SKM-1 treated with dmso at 0.1 percent for 144 hours (cell line): ENCODE measurements at regions not wholly inside any gene's neighbourhood (a gene's known extent, or its start where the extent isn't known, plus 50 kb on each side); places are given as distances from the start of the nearest gene placed in this dataset.

ENCODE experiments used
- DNase-seq: peaks from one replicate; lab custom pipeline; 2025; ENCODE audit not compliant: unreplicated experiment; lab: John Stamatoyannopoulos, UW

GRCh38 chr22:34880662-34881061 lies 185.3 kb upstream of the ISX start:
- no peak for DNase-seq

GRCh38 chr22:34881453-34881852 lies 184.5 kb upstream of the ISX start:
- no peak for DNase-seq

- no peak for DNase-seq
These were observed 180.1 kb upstream of the ISX start for GRCh38 chr22:34885852-34886251.

- no peak for DNase-seq
These were observed 179.6 kb upstream of the ISX start for GRCh38 chr22:34886391-34886790.

GRCh38 chr22:34886812-34887211 lies 179.1 kb upstream of the ISX start:
- no peak for DNase-seq

- no peak for DNase-seq
These were observed 168.8 kb upstream of the ISX start for GRCh38 chr22:34897126-34897525.

- no peak for DNase-seq
These were observed 163.6 kb upstream of the ISX start for GRCh38 chr22:34902335-34902734.

- no peak for DNase-seq
These were observed 162.5 kb upstream of the ISX start for GRCh38 chr22:34903416-34903815.

GRCh38 chr22:34904486-34904885 lies 161.5 kb upstream of the ISX start:
- DNase-seq, result no peak

- DNase-seq, result no peak
These were observed 152.1 kb upstream of the ISX start for GRCh38 chr22:34913826-34914225.

- no peak for DNase-seq
These were observed 151.1 kb upstream of the ISX start for GRCh38 chr22:34914846-34915245.

- no peak for DNase-seq
These were observed 148.7 kb upstream of the ISX start for GRCh38 chr22:34917239-34917638.

GRCh38 chr22:34931026-34931425 lies 134.9 kb upstream of the ISX start:
- DNase-seq, result no peak

GRCh38 chr22:34934261-34934660 lies 131.7 kb upstream of the ISX start:
- DNase-seq, result no peak

GRCh38 chr22:34943830-34944229 lies 122.1 kb upstream of the ISX start:
- DNase-seq, result no peak

- no peak for DNase-seq
These were observed 119.5 kb upstream of the ISX start for GRCh38 chr22:34946339-34946985.

GRCh38 chr22:34950489-34950888 lies 115.5 kb upstream of the ISX start:
- DNase-seq, result no peak

- no peak for DNase-seq
These were observed 114.7 kb upstream of the ISX start for GRCh38 chr22:34951212-34951611.

GRCh38 chr22:34960005-34960404 lies 106.0 kb upstream of the ISX start:
- DNase-seq, result no peak

- no peak for DNase-seq
These were observed 98.9 kb upstream of the ISX start for GRCh38 chr22:34966980-34967565.

GRCh38 chr22:34969001-34969790 lies 96.8 kb upstream of the ISX start:
- no peak for DNase-seq

GRCh38 chr22:34971456-34971855 lies 94.5 kb upstream of the ISX start:
- no peak for DNase-seq
